ENCODE measurements at regions not wholly inside any gene's neighbourhood (a gene's known extent, or its start where the extent isn't known, plus 50 kb on each side); places are given as distances from the start of the nearest gene placed in this dataset.

DNA sequence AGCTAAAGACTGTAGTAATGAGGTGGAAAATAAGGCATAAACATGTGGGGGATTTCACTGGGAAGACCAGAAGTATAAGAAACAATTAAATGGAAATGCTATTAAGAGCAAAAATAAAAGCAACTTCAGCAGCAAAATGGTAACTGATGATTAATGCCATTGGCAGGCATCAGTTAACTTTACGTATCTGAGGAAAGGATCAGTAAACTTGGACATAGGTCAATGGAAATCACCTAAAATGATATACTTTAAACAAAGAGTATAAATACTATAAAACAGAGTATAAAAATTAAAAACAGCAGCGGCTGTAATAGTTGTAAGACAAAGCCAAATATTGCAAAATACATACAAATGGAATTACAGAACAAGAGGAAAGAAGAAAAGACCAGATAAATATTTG, 992.1 kb downstream of the DNAH5 start:
- no peak for TF ChIP-seq FEZF1 (tag by site-specific recombination; IDR thresholded peaks at IDR 0.05)
- no peak for TF ChIP-seq ZNF624 (tag by site-specific recombination; IDR thresholded peaks at IDR 0.05)
- no peak for TF ChIP-seq ZNF366 (tag by site-specific recombination; conservative IDR thresholded peaks at IDR 0.05)
